ENCODE measurements at regions not wholly inside any gene's neighbourhood (a gene's known extent, or its start where the extent isn't known, plus 50 kb on each side); places are given as distances from the start of the nearest gene placed in this dataset.
"Not testable (repeated sequence)": the region's sequence is repeated elsewhere in the genome, so short reads cannot be mapped to it uniquely, and the experiment has no call there.

DNA sequence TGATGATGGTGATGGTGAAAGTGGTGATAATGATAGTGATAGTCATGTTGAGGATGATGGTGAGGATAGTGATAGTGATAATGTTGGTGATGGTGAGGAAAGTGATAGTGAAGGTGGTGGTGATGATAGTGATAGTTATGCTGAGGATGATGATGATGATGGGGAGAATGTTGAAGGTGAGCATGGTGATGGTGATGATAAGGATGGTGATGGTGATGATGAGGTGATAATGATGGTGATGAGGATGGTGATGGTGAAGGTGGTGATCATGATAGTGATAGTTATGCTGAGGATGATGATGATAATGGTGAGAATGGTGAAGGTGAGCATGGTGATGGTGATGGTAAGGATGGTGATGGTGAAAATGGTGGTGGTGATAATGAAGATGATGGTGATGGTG lies 64.9 kb upstream of the ZNF337 start:
- Mint-ChIP-seq H3K36me3 (no peaks in the 10 kb centered on the region), H3K27me3 (no peaks in the 10 kb centered on the region), H3K4me1 (peaks cover 0 to 2% (median 0%) of the 10 kb centered on the region in 7 donors), H3K27ac (no peak overlapping the region), H3K4me3 (no peak overlapping the region), H3K9me3 (peaks cover 0 to 2% (median 0%) of the 10 kb centered on the region in 11 donors)
- POLR2A ChIA-PET, result no interaction called here
- Histone ChIP-seq H3K27me3 (ENCODE audit: control insufficient read depth in 2 of 2, insufficient read depth in 2 of 2, low read length in 2 of 2) (no peaks in the 10 kb centered on the region), H3K9me3 (ENCODE audit: control insufficient read depth in 2 of 3, low read length in 3 of 3) (no peaks in the 10 kb centered on the region), H3K4me1 (ENCODE audit: control insufficient read depth in 2 of 2, insufficient read depth in 2 of 2, low read length in 2 of 2) (no peaks in the 10 kb centered on the region), H3K27ac (ENCODE audit: low read depth, low read length) (no peak overlapping the region), H3K4me3 (ENCODE audit: low read length) (no peak overlapping the region), H3K36me3 (ENCODE audit: control insufficient read depth in 2 of 3, insufficient read depth in 3 of 3, low read length in 3 of 3) (no peaks in the 10 kb centered on the region)
- no peak for DNase-seq
- CTCF ChIA-PET, result no interaction called here
- no peak for ATAC-seq
- intact Hi-C loops (cut with micrococcal nuclease), result no loop called here

DNA sequence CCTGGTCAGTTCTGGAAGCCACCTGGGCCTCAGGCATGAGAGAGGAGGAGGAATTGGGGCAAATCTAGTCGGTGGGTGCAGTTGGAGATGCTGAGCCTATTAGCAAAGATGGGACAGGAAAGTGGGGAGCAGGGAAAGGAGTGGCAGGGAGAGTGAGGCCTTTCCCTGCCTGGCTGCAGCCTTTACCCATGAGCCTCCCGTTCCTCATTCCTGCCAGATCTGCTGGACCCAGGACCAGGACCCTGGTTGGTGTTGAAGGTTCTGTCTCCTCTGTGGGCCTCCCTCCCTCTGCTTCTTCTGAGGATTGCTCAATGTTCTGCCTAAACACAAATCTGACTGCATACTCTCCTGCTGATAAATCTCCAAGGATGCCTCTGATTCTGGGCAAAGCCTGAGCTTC lies 64.4 kb upstream of the ZNF337 start:
- H3K36me3 Mint-ChIP-seq; H3K9me3 Mint-ChIP-seq; H3K4me3 Mint-ChIP-seq; H3K4me1 Mint-ChIP-seq; H3K4me1 ChIP-seq (ENCODE audit: control insufficient read depth in 2 of 2, insufficient read depth in 2 of 2, low read length in 2 of 2); H3K27ac ChIP-seq (ENCODE audit: low read depth, low read length); H3K9me3 ChIP-seq (ENCODE audit: control insufficient read depth in 2 of 3, low read length in 3 of 3); intact Hi-C loops (cut with micrococcal nuclease); H3K27me3 Mint-ChIP-seq; DNase-seq; CTCF ChIA-PET; POLR2A ChIA-PET; H3K4me3 ChIP-seq (ENCODE audit: low read length); ATAC-seq; H3K36me3 ChIP-seq (ENCODE audit: control insufficient read depth in 2 of 3, insufficient read depth in 3 of 3, low read length in 3 of 3); H3K27ac Mint-ChIP-seq; H3K27me3 ChIP-seq (ENCODE audit: control insufficient read depth in 2 of 2, insufficient read depth in 2 of 2, low read length in 2 of 2): not testable (repeated sequence)

DNA sequence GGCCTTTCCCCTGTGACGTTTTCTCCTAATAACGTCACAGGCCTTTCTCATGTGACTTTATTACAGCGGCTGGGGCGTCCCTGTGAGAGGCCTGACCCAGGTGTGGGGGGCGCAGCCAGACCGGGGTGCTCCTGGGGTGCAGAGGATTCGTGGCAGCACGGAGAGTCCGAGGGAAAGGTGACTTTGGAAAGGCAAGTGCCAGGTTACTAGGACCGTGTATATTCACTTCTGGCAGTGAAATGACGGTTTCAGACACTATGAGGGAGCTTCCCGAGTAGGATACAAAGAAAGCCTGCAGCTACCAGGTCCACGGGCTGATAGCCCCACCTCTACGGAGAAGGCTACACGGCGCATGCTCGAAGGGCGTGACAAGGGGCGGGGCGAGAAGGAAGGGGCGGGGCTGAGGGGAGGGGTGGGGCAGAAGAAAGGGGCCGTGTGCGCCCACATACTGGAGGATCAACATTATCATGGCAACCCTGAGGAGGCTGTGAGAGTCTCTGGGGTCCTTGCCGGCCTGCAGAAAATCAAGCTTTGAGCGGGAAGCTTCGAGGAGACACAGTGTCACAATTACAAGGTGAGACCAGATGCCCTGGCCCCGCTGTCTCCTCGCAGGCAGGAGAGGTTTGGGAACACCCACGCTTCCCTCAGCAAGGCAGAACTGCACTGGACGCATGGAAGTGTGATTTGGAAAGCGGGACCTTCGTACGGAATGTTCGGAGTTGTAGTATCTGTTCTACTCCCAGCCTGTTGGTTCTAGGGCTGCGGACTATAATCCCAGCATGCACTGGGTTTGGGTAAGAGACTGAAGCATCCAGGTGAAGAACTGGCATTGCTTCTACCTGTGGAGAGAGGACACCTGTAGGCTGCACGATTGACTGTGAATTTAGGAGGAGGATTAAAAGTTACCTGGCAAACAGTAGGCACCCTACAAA lies 54.4 kb upstream of the ZNF337 start:
- peak overlapping the region; percentile 68 for H3K4me3 ChIP-seq (ENCODE audit: low read length)
- no peaks in the 10 kb centered on the region for H3K36me3 ChIP-seq (ENCODE audit: control insufficient read depth in 2 of 3, insufficient read depth in 3 of 3, low read length in 3 of 3)
- peak overlapping the region; percentile 59 for H3K27ac ChIP-seq (ENCODE audit: low read depth, low read length)
- H3K27me3 ChIP-seq (ENCODE audit: control insufficient read depth in 2 of 2, insufficient read depth in 2 of 2, low read length in 2 of 2), result no peaks in the 10 kb centered on the region
- intact Hi-C loops (cut with micrococcal nuclease), result loop anchor here (1.0 to 5.0 kb wide), 5 partner anchors 32 to 166 kb away; partner anchors contain the start of genes NANP (in 2 of the 2), ZNF337 (in 2 of the 2) and NINL (in 1 of the 2)
- CTCF ChIA-PET, result no interaction called here
- Mint-ChIP-seq H3K4me1 (peaks cover 7 to 20% (median 14%) of the 10 kb centered on the region in 7 donors), H3K9me3 (no peaks in the 10 kb centered on the region), H3K36me3 (no peaks in the 10 kb centered on the region), H3K27ac (peak overlapping the region; percentile 19 to 95 (median 79)), H3K27me3 (no peaks in the 10 kb centered on the region), H3K4me3 (peak overlapping the region; percentile 83 to 93 (median 86))
- POLR2A ChIA-PET, result interaction anchor here (1.2 kb wide), 1 partner anchor 32 kb away, joined by 4 read pairs; no protein-coding TSS in a partner anchor
- DNase-seq (peak; percentile 28 to 63 (median 43)), ATAC-seq (peak; percentile 96)
- peaks cover 0 to 4% of the 10 kb centered on the region in 2 donors for H3K4me1 ChIP-seq (ENCODE audit: control insufficient read depth in 2 of 2, insufficient read depth in 2 of 2, low read length in 2 of 2)
- no peaks in the 10 kb centered on the region for H3K9me3 ChIP-seq (ENCODE audit: control insufficient read depth in 2 of 3, low read length in 3 of 3)

DNA sequence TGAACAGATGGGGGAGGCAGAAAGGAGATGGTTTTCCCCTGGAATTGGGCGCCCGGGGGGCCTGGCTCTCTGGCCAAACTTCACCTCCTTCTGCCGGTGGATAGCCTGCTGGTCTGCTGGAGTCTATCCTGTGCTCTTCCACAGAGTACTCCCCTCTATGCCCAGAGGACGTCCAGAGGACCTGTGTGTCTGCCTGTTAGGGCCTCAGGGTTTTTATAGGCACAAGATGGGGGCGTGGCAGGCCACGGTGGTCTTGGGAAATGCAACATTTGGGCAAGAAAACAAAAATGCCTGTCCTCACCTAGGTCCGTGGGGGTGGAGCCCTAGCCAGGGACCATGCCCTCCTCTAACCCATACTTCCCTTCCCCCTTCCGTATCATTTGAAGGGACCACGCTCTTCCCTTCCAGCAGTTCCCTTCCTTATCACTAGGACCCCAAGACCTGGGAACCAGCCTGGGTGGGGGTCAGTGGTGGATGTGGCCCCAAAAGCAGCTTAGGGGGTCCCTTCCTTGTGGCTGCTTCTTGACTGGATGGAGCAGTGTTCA lies 53.6 kb upstream of the ZNF337 start:
- ATAC-seq, result no peak
- Histone ChIP-seq H3K9me3 (ENCODE audit: control insufficient read depth in 2 of 3, low read length in 3 of 3) (no peaks in the 10 kb centered on the region), H3K4me1 (ENCODE audit: control insufficient read depth in 2 of 2, insufficient read depth in 2 of 2, low read length in 2 of 2) (peaks cover 0 to 4% of the 10 kb centered on the region in 2 donors), H3K27ac (ENCODE audit: low read depth, low read length) (peak overlapping the region; percentile 59), H3K36me3 (ENCODE audit: control insufficient read depth in 2 of 3, insufficient read depth in 3 of 3, low read length in 3 of 3) (no peaks in the 10 kb centered on the region), H3K27me3 (ENCODE audit: control insufficient read depth in 2 of 2, insufficient read depth in 2 of 2, low read length in 2 of 2) (no peaks in the 10 kb centered on the region), H3K4me3 (ENCODE audit: low read length) (peak overlapping the region; percentile 68)
- DNase-seq, result no peak
- Mint-ChIP-seq H3K36me3 (no peaks in the 10 kb centered on the region), H3K4me1 (peaks cover 7 to 20% (median 14%) of the 10 kb centered on the region in 7 donors), H3K27me3 (no peaks in the 10 kb centered on the region), H3K27ac (peak overlapping the region in 8 of 9 donors; percentile 54 to 95 (median 74)), H3K4me3 (peak overlapping the region; percentile 83 to 93 (median 86)), H3K9me3 (no peaks in the 10 kb centered on the region)
- ChIA-PET POLR2A (interaction anchor here (1.2 kb wide), 1 partner anchor 31 kb away, joined by 4 read pairs; no protein-coding TSS in a partner anchor), CTCF (no interaction called here)
- intact Hi-C loops (cut with micrococcal nuclease), result loop anchor here in 1 of 2 donors (5.0 kb wide), 1 partner anchor 128 kb away; the partner anchor contains the start of gene NANP

DNA sequence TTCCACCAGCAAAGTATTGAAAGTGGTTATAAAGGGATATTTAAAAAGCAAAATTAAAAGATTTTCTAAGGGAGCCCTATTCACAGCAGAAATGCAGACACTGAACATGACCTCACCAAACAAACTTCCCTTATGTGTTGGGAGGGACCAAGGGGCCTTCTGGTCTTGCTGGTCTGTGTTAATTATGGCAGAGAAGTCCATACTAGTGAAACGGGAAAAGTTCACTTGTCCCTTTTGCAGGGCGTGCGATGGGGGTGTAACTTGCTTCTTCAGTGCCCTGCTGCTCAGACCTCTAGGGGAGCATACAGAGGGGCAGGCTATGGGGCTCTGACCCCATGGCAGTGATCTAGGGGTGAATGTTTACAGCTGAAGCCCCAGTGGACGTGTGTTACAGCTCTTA lies 53.0 kb upstream of the ZNF337 start:
- Mint-ChIP-seq H3K36me3 (no peaks in the 10 kb centered on the region), H3K27ac (peak overlapping the region in 3 of 9 donors; percentile 48 to 56 (median 51)), H3K4me3 (peak overlapping the region in 3 of 10 donors; percentile 21 to 45 (median 41)), H3K4me1 (peaks cover 7 to 20% (median 14%) of the 10 kb centered on the region in 7 donors), H3K9me3 (no peaks in the 10 kb centered on the region), H3K27me3 (no peaks in the 10 kb centered on the region)
- ATAC-seq, result no peak
- DNase-seq, result no peak
- CTCF ChIA-PET, result no interaction called here
- POLR2A ChIA-PET, result no interaction called here
- no peaks in the 10 kb centered on the region for H3K36me3 ChIP-seq (ENCODE audit: control insufficient read depth in 2 of 3, insufficient read depth in 3 of 3, low read length in 3 of 3)
- no peak overlapping the region for H3K27ac ChIP-seq (ENCODE audit: low read depth, low read length)
- intact Hi-C loops (cut with micrococcal nuclease), result loop anchor here in 1 of 2 donors (5.0 kb wide), 1 partner anchor 127 kb away; the partner anchor contains the start of gene NANP
- H3K4me3 ChIP-seq (ENCODE audit: low read length), result no peak overlapping the region
- H3K4me1 ChIP-seq (ENCODE audit: control insufficient read depth in 2 of 2, insufficient read depth in 2 of 2, low read length in 2 of 2), result peaks cover 0 to 4% of the 10 kb centered on the region in 2 donors
- no peaks in the 10 kb centered on the region for H3K27me3 ChIP-seq (ENCODE audit: control insufficient read depth in 2 of 2, insufficient read depth in 2 of 2, low read length in 2 of 2)
- no peaks in the 10 kb centered on the region for H3K9me3 ChIP-seq (ENCODE audit: control insufficient read depth in 2 of 3, low read length in 3 of 3)

Measured in naive thymus-derived CD4-positive, alpha-beta T cell (primary cell).